ENCODE measurements at regions not wholly inside any gene's neighbourhood (a gene's known extent, or its start where the extent isn't known, plus 50 kb on each side); places are given as distances from the start of the nearest gene placed in this dataset.

GRCh38 chr5:56647099-56647850 lies 168.1 kb upstream of the MAP3K1 start:
- no peak for DNase-seq
- Histone ChIP-seq H3K4me2 (no peak overlapping the region), H3F3A (replicated peaks; ENCODE audit: insufficient read depth) (no peaks in the 10 kb centered on the region), H3K4me3 (ENCODE audit: low read depth in 2 of 2, low read length in 1 of 2) (no peak overlapping the region), H3K9me2 (no peaks in the 10 kb centered on the region), H3K9ac (no peak overlapping the region), H3K9me3 (no peaks in the 10 kb centered on the region), H3K36me3 (replicated peaks in 1 of 2; ENCODE audit: control insufficient read depth in 1 of 2, insufficient read depth in 2 of 2, low read length in 1 of 2) (no peaks in the 10 kb centered on the region), H3K4me1 (ENCODE audit: control insufficient read depth in 1 of 2, insufficient read depth in 2 of 2, low read depth in 1 of 2, low read length in 1 of 2) (peaks cover 0 to 8% of the 10 kb centered on the region in 2 experiments; a peak in 1 of 4 replicates), H3K27me3 (ENCODE audit: insufficient read depth) (no peaks in the 10 kb centered on the region; the same call in 1 of the 2 replicates), H2AFZ (ENCODE audit: low read depth) (no peak overlapping the region), H4K20me1 (ENCODE audit: insufficient read depth) (no peaks in the 10 kb centered on the region), H3K79me2 (ENCODE audit: insufficient read depth) (no peaks in the 10 kb centered on the region), H3K27ac (ENCODE audit: low read depth in 2 of 2, low read length in 1 of 2) (no peak overlapping the region)
- CTCF ChIA-PET, result no interaction called here
- POLR2A ChIA-PET, result no interaction called here
- 73% methylated on average over 4 of the region's 4 CpGs for WGBS (ENCODE audit: low lambda C conversion rate)
- TF ChIP-seq RAD21 (IDR thresholded peaks at IDR 0.05; ENCODE audit: low read length), result no peak
- no peak for TF ChIP-seq ZBTB33 (IDR thresholded peaks at IDR 0.05; ENCODE audit: borderline replicate concordance, low read depth)
- TF ChIP-seq GATA2 (CRISPR knock-in tag; IDR thresholded peaks at IDR 0.05), result no peak
- no peak for TF ChIP-seq FOSL2 (IDR thresholded peaks at IDR 0.05; ENCODE audit: borderline replicate concordance, low read depth)
- no peak for TF ChIP-seq TEAD4 (IDR thresholded peaks at IDR 0.05; ENCODE audit: borderline replicate concordance, insufficient read depth)
- TF ChIP-seq MEF2A (IDR thresholded peaks at IDR 0.05; ENCODE audit: borderline replicate concordance, low read depth), result no peak
- TF ChIP-seq JUND (IDR thresholded peaks at IDR 0.05), result no peak
- TF ChIP-seq RCOR1 (IDR thresholded peaks at IDR 0.05; ENCODE audit: low read length), result no peak
- no peak for TF ChIP-seq YY1 (IDR thresholded peaks at IDR 0.05; ENCODE audit: low read depth)
- TF ChIP-seq RXRA (IDR thresholded peaks at IDR 0.05; ENCODE audit: borderline replicate concordance, low read depth), result no peak
- TF ChIP-seq POLR2AphosphoS5 (IDR thresholded peaks at IDR 0.05; ENCODE audit: low read depth, low read length), result no peak
- no peak for TF ChIP-seq CHD2 (IDR thresholded peaks at IDR 0.05; ENCODE audit: low read length, partially characterized antibody)

GRCh38 chr5:56641635-56642260 lies 173.6 kb upstream of the MAP3K1 start:
- ChIA-PET CTCF (interaction anchor here (0.5 to 1.1 kb wide), 2 partner anchors 77 to 1256 kb away, joined by 3 read pairs; no protein-coding TSS in a partner anchor), POLR2A (no interaction called here)
- Histone ChIP-seq H3K4me1 (ENCODE audit: control insufficient read depth in 1 of 2, insufficient read depth in 2 of 2, low read depth in 1 of 2, low read length in 1 of 2) (peaks cover 7 to 12% of the 10 kb centered on the region in 2 experiments; a peak in 3 of 4 replicates), H3K4me2 (no peak overlapping the region), H3K27ac (ENCODE audit: low read depth in 2 of 2, low read length in 1 of 2) (no peak overlapping the region), H3K79me2 (ENCODE audit: insufficient read depth) (no peaks in the 10 kb centered on the region), H3K9ac (no peak overlapping the region), H4K20me1 (ENCODE audit: insufficient read depth) (no peaks in the 10 kb centered on the region), H3K36me3 (replicated peaks in 1 of 2; ENCODE audit: control insufficient read depth in 1 of 2, insufficient read depth in 2 of 2, low read length in 1 of 2) (no peaks in the 10 kb centered on the region), H3K4me3 (ENCODE audit: low read depth in 2 of 2, low read length in 1 of 2) (no peak overlapping the region), H3K9me3 (no peaks in the 10 kb centered on the region), H3K9me2 (no peaks in the 10 kb centered on the region), H2AFZ (ENCODE audit: low read depth) (no peak overlapping the region), H3F3A (replicated peaks; ENCODE audit: insufficient read depth) (no peaks in the 10 kb centered on the region), H3K27me3 (ENCODE audit: insufficient read depth) (no peaks in the 10 kb centered on the region)
- 56% methylated on average over 8 of the region's 8 CpGs for WGBS (ENCODE audit: low lambda C conversion rate)
- DNase-seq, result no peak
- TF ChIP-seq RFX5 (IDR thresholded peaks at IDR 0.05; ENCODE audit: low read length) (no peak), NFIC (IDR thresholded peaks at IDR 0.05; ENCODE audit: borderline replicate concordance) (no peak), USF2 (IDR thresholded peaks at IDR 0.05; ENCODE audit: borderline replicate concordance, low read depth, low read length) (no peak), EZH2phosphoT487 (IDR thresholded peaks at IDR 0.05; ENCODE audit: borderline replicate concordance, low read depth) (no peak), ZBTB33 (IDR thresholded peaks at IDR 0.05; ENCODE audit: borderline replicate concordance, low read depth) (no peak), MEF2A (IDR thresholded peaks at IDR 0.05; ENCODE audit: borderline replicate concordance, low read depth) (no peak), TEAD4 (IDR thresholded peaks at IDR 0.05; ENCODE audit: borderline replicate concordance, insufficient read depth) (no peak), CHD2 (IDR thresholded peaks at IDR 0.05; ENCODE audit: low read length, partially characterized antibody) (no peak), ELF1 (IDR thresholded peaks at IDR 0.05) (no peak)
